ENCODE measurements at regions not wholly inside any gene's neighbourhood (a gene's known extent, or its start where the extent isn't known, plus 50 kb on each side); places are given as distances from the start of the nearest gene placed in this dataset.

DNA sequence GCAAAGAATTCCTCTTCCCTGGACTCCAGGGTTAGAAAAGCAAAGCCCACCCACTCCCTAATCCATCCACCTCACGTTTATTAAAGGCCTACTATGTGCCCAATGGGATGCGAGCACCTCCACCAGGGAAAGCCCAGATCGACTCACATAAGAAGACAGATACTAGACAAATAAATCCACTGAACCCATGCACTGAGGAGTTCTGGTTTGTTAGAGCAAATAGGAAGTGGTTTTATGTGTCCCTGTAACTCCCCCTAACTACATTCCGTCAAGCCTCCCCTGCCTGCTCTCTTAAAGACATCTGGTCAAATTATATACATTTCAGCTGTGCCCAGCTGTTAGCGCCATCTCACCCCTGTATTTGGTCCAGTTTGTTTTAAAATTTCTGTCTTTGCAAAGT, 218.5 kb upstream of the RPL38 start:
- H3K4me3 Mint-ChIP-seq = peak overlapping the region; percentile 20
- H3K27ac Mint-ChIP-seq = no peak overlapping the region
- H3K4me1 Mint-ChIP-seq (ENCODE audit: low read depth) = peaks cover 10% of the 10 kb centered on the region
- H3K9me3 Mint-ChIP-seq (ENCODE audit: low read depth) = no peaks in the 10 kb centered on the region
- peaks cover 3% of the 10 kb centered on the region for H3K27me3 Mint-ChIP-seq
- no peaks in the 10 kb centered on the region for H3K36me3 Mint-ChIP-seq

DNA sequence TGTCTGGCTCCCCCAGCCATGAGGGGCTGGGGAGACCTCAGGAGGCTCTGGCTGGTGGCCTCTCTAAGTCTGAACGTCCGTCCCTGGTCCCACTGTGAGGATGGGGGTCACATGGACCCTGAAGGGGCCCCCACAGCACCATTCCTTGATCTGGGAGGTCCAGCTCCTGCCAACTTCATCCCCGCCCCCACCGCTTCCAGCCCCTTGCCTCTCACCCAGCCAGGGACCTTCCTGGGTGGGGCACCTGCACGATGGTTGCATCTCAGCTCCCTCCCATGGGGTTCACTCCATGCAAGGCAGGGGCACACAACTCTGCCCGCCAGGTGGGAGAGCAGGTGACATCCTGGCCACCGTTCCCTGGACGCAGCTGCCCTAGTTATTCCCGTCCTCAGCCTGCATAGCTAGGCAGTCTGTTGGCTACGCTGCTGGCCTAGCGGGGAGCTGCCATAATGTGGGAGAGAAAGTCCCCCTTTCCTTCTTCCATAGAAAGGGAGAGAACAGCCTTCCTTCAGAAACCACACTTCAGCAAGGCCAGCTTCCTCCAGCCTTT, 217.9 kb upstream of the RPL38 start:
- Mint-ChIP-seq H3K36me3 (no peaks in the 10 kb centered on the region), H3K4me3 (no peak overlapping the region), H3K27ac (no peak overlapping the region), H3K27me3 (peaks cover 3% of the 10 kb centered on the region), H3K4me1 (ENCODE audit: low read depth) (peaks cover 10% of the 10 kb centered on the region), H3K9me3 (ENCODE audit: low read depth) (no peaks in the 10 kb centered on the region)

DNA sequence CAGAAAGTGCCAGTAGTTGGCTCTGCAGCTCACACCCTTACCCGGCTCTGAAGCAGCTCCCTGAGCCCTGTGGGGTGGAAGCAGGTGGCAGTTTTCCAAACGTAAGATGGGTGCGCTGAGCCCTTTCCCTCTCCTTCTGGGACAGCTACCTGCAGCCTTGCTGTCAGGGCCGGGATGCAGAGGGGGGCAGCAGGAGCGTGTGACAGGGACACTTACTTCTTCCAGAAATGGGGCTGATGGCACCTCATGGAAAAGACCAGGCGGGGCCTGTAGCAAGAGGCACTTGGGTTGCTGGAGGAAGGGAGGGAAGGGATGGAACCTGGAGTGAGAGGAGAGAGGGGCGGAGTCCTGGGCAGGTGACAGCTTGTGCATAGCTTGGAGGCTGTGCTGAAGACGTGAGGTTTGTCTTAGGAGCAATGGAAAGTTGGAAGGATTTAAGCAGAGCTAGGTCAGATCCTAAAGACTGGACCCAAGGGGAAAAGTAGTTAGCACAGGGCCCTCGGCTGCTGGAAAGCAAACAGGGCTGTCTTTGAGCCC, 216.8 kb upstream of the RPL38 start:
- Mint-ChIP-seq H3K4me3 (no peak overlapping the region), H3K27ac (no peak overlapping the region), H3K36me3 (no peaks in the 10 kb centered on the region), H3K9me3 (ENCODE audit: low read depth) (no peaks in the 10 kb centered on the region), H3K4me1 (ENCODE audit: low read depth) (peaks cover 10% of the 10 kb centered on the region), H3K27me3 (no peaks in the 10 kb centered on the region)

DNA sequence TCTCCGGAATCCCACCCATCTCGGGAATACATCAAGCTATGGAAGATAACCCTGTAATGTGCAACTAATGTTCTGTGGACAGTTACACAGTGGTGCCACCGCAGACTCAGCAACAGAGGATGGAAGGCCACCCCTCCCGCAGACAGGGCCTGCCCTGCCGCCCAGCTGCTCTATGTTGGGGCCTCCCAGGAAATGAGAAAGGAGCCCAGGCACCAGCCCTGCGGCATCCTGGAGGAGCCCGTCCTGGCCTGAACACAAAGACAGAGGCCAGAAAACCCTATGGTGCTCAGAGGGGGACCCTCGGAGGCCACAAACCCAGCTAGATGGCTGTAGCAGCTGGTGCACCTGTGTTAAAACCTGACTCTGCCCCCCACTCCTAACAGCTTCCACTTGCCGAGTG, 216.1 kb upstream of the RPL38 start:
- Mint-ChIP-seq H3K27ac (no peak overlapping the region), H3K27me3 (no peaks in the 10 kb centered on the region), H3K4me3 (no peak overlapping the region), H3K36me3 (no peaks in the 10 kb centered on the region), H3K4me1 (ENCODE audit: low read depth) (peaks cover 10% of the 10 kb centered on the region), H3K9me3 (ENCODE audit: low read depth) (no peaks in the 10 kb centered on the region)

DNA sequence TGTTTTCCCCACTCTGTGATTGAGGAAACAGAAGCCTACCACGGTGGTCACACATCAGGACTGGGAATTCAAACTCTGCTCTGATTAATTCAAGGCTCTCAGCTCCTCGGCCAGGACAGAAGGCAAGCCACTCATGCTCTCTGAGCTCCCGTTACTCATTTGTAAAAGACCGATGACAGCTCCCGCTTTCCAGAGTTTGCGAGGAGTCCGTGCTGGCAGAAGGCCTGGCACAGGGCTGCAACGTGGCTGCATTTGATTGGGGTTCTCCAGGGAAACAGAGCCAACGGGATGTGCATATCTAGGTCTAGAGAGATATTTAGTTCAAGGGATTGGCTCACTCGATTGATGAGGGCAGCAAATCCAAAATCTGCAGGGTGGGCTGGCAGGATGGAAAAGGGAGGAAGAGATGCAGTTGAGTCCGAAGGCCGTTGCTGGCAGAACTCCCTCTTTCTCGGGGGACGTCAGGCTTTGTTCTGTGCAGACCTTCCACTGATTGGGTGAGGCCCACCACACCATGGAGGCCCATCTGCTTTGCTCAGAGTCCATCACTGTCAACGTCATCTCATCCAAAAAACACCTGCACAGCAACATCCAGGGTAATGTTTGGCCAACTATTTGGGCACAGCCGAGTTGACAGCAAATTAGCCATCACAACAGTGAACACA, 215.5 kb upstream of the RPL38 start:
- Mint-ChIP-seq H3K27ac (no peak overlapping the region), H3K27me3 (peaks cover 4% of the 10 kb centered on the region), H3K4me1 (ENCODE audit: low read depth) (peaks cover 8% of the 10 kb centered on the region), H3K36me3 (no peaks in the 10 kb centered on the region), H3K9me3 (ENCODE audit: low read depth) (no peaks in the 10 kb centered on the region), H3K4me3 (no peak overlapping the region)

DNA sequence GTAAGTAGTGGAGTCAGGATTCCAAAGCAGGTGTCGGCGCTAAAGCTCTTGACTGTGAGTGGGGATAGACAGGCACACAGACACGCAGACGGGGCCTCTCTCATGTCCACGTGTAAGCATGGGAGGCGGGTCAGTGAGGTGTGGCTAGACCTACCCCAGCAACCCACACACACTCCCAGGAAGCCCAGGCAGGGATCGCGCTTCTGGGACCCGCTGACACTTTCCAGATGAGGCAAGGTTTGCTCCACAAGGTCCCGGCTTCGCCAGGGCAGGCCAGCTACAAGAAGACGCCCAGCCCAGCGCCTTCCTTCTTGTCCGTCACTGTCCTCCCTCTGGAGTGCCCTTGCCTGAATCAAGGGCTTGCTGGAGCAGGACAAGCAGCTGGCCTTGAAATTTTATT, 213.8 kb upstream of the RPL38 start:
- H3K27ac Mint-ChIP-seq = no peak overlapping the region
- H3K4me1 Mint-ChIP-seq (ENCODE audit: low read depth) = peaks cover 5% of the 10 kb centered on the region
- no peaks in the 10 kb centered on the region for H3K9me3 Mint-ChIP-seq (ENCODE audit: low read depth)
- peaks cover 4% of the 10 kb centered on the region for H3K27me3 Mint-ChIP-seq
- no peaks in the 10 kb centered on the region for H3K36me3 Mint-ChIP-seq
- no peak overlapping the region for H3K4me3 Mint-ChIP-seq

DNA sequence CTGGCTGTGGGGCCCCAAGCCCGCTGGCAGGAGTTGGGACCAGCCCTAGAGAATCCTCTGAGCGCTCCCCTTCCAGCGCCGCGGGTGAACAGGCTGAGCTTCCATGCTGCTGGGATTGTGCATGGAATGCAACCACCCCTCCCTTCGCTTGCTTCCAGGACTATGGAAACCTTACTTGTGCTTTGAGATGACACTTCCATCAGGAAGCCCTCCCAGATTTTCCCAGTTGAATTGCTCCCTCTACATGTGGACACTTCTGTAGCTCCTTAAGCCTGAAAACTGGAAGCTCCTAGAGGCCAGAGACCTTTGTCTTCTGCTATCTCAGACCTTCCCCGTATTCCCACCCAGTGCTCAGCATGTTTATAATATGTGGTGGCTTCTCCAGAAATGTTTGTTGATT, 213.2 kb upstream of the RPL38 start:
- Mint-ChIP-seq H3K36me3 (no peaks in the 10 kb centered on the region), H3K27ac (no peak overlapping the region), H3K27me3 (peaks cover 4% of the 10 kb centered on the region), H3K4me3 (no peak overlapping the region), H3K4me1 (ENCODE audit: low read depth) (no peaks in the 10 kb centered on the region), H3K9me3 (ENCODE audit: low read depth) (no peaks in the 10 kb centered on the region)

DNA sequence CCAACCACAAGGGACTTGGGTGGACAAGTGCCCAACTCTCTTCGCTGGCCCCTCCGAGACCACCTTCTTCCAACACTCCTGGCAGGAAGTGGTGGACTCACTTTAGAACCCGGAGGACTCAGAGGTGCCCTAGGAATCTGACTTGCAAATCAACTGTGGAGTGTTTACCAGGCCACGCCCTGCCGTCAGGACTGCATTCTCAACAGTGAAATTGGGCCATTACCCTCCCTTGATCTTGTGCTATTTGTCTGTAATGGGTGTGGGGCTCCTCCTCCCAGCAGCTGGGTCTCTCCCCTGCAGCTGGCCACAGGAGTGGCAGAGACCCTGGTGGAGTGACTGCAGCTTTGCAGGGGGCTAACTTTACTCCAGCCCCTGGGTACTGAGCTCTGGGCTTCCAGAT, 212.2 kb upstream of the RPL38 start:
- Mint-ChIP-seq H3K27me3 (peaks cover 4% of the 10 kb centered on the region), H3K27ac (no peak overlapping the region), H3K4me1 (ENCODE audit: low read depth) (no peaks in the 10 kb centered on the region), H3K4me3 (no peak overlapping the region), H3K36me3 (no peaks in the 10 kb centered on the region), H3K9me3 (ENCODE audit: low read depth) (no peaks in the 10 kb centered on the region)

DNA sequence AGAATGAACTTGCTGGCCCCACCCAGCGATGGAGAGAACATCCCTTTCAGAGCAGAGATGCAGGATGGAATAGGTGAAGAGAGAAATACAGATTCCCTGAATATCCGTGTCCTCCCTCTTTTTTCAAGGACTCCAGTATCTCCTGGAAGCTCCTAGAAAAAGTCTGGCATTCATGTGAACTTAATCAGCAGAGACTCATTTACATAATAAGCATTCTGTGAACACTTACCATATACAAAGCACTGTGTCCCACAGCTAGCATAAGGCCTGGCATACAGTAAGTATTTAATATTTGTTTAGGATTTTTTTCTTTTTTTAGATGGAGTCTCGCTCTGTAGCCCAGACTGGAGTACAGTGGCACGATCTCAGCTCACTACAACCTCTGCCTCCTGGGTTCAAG, 208.5 kb upstream of the RPL38 start:
- Mint-ChIP-seq H3K9me3 (ENCODE audit: low read depth) (no peaks in the 10 kb centered on the region), H3K4me1 (ENCODE audit: low read depth) (no peaks in the 10 kb centered on the region), H3K36me3 (no peaks in the 10 kb centered on the region), H3K27ac (no peak overlapping the region), H3K27me3 (peaks cover 10% of the 10 kb centered on the region), H3K4me3 (no peak overlapping the region)

DNA sequence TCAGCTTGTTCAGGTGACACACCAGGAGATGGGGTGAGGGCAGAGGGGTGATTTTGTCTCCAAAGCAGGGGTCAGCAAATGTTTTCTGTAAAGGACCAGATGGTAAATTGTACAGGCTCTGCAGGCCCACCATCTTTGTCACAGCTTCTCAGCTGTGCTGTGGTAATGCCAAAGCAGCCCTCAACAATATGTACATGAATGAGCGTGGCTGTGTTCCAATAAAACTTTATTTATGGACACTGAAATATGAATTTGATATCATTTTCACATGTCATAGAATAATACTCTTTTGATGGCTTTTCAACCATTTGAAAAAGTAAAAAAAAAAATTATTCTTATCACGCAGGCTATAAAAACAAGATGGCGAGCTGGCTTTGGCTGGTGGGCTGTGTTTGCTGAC, 206.4 kb upstream of the RPL38 start:
- no peak overlapping the region for H3K4me3 Mint-ChIP-seq
- H3K27ac Mint-ChIP-seq = no peak overlapping the region
- no peaks in the 10 kb centered on the region for H3K4me1 Mint-ChIP-seq (ENCODE audit: low read depth)
- no peaks in the 10 kb centered on the region for H3K36me3 Mint-ChIP-seq
- H3K9me3 Mint-ChIP-seq (ENCODE audit: low read depth) = no peaks in the 10 kb centered on the region
- H3K27me3 Mint-ChIP-seq = peaks cover 10% of the 10 kb centered on the region

DNA sequence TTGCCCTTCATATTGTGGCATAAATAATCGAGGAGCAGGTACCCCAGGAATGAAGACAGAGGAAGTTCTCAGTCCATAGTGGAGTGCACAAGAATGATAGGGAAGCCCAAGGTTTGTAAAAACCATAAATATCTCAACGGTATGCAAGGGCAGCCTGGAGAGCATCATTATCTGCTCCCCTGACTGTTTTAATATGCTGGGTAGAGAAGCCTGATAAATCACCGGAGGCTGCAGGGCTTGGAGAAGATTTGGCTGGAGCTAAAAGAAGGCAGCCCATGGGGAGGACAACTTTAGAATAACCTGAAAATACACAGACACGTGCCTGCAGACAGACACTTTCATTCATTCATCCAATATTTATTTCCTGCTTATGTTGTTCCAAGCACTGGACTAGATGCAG, 205.2 kb upstream of the RPL38 start:
- no peaks in the 10 kb centered on the region for H3K4me1 Mint-ChIP-seq (ENCODE audit: low read depth)
- no peak overlapping the region for H3K27ac Mint-ChIP-seq
- H3K36me3 Mint-ChIP-seq = no peaks in the 10 kb centered on the region
- no peak overlapping the region for H3K4me3 Mint-ChIP-seq
- no peaks in the 10 kb centered on the region for H3K9me3 Mint-ChIP-seq (ENCODE audit: low read depth)
- peaks cover 6% of the 10 kb centered on the region for H3K27me3 Mint-ChIP-seq

DNA sequence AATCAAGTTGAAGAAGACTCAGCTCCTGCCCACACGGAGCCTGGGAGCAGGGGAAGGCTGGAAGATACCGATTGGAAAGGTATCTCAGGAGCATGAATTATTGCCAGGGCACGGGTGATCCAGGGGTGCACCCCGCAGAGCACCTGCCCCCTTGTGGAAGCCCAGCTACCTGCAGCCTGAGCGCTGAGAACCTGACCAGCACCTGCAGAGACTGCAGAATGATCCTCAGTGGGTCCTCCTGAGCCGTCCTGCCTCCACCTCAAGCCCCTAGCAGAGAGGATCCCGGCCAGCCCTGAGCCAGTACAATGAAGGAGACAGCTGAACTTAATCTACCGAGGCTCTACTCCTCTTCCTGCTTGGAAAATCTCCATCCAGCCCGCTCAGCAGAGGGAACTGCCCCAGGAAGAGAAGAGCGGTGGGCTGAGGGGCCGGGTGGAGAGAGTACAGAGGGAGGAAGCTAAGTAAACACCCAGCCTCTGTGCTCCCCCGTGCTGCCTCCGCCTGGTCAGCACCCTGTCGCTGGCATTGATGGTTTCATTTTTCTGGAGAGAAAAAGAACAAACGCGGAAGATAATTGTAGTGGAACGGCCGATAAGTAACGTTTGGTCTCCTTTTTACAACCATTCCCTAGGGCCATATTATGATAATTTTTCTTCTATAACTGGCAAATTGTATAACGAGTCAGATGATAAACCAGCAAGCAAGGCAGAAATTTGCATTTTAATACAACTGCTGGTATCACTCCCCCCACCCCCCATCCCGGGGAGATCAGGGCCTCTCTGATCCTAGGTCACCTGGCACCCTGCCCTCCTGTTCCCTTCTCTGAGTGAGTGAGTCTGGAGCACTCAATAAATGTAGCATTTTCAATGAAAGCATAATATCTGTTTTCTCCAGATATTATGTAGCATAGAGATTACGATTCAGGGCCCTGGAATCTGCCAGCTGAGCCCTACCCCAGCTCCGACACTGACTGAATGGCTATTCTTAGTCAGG, 204.5 kb upstream of the RPL38 start:
- H3K27ac Mint-ChIP-seq = no peak overlapping the region
- no peak overlapping the region for H3K4me3 Mint-ChIP-seq
- peaks cover 10% of the 10 kb centered on the region for H3K27me3 Mint-ChIP-seq
- no peaks in the 10 kb centered on the region for H3K9me3 Mint-ChIP-seq (ENCODE audit: low read depth)
- no peaks in the 10 kb centered on the region for H3K36me3 Mint-ChIP-seq
- no peaks in the 10 kb centered on the region for H3K4me1 Mint-ChIP-seq (ENCODE audit: low read depth)

DNA sequence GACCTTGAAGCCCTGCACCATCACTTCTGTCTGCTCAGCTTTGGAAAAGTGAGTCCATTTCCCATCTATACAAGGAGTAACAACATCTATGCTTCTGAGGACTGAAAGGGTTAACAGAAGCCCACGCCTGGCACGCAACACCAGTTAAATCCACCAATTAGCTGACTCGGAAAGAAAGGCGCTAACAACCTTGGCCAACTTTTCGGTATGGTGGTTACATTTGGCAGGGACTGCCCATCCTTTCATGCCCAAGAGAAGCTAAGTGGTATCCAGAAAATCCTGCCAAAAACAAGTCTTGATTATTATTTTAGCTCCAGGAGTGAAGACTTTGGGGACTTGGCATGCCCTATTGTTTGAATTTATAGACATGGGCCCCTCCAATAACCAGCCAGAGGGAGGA, 202.3 kb upstream of the RPL38 start:
- Mint-ChIP-seq H3K4me1 (ENCODE audit: low read depth) (no peaks in the 10 kb centered on the region), H3K36me3 (no peaks in the 10 kb centered on the region), H3K4me3 (no peak overlapping the region), H3K27me3 (peaks cover 13% of the 10 kb centered on the region), H3K27ac (no peak overlapping the region), H3K9me3 (ENCODE audit: low read depth) (no peaks in the 10 kb centered on the region)

DNA sequence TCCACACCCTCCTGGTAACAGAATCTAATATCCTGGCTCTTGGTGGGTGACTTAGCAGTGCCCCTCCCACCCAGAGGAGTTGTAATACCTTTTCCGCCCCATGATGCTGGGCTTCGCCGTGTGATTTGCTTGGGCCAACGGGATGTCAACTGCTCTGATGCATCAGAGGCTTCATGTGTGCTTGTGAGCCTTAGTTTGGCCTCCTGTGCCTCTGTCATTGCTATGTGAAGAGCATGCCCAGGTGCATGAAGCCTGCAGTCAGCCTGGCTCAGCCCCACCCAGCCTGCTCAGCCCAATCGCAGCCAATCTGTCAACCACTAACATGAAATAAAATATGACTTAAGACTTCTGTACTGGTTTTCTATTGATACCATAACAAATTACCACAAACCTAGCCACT, 201.2 kb upstream of the RPL38 start:
- H3K27me3 Mint-ChIP-seq = peaks cover 13% of the 10 kb centered on the region
- no peak overlapping the region for H3K4me3 Mint-ChIP-seq
- H3K36me3 Mint-ChIP-seq = no peaks in the 10 kb centered on the region
- no peaks in the 10 kb centered on the region for H3K9me3 Mint-ChIP-seq (ENCODE audit: low read depth)
- H3K4me1 Mint-ChIP-seq (ENCODE audit: low read depth) = no peaks in the 10 kb centered on the region
- H3K27ac Mint-ChIP-seq = no peak overlapping the region

DNA sequence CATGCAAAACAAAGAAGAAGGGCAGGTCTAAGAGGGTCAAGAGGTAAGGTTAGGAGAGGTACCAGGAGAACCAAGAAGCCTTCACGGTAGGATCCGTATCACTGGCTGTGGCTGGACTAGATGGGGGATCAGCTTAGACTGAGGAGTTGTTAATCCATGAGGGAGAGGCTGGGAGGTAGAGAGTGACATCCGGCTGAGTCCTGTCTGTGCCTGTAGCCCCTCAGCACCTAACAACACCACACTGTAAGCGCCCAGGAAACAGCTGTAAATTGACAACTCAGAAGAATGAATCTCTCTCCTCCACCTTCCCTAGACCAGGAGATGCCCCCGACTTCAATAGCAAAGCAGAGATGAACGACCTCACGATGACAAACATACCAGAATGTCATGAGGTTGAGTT, 199.4 kb upstream of the RPL38 start:
- Mint-ChIP-seq H3K4me1 (ENCODE audit: low read depth) (peaks cover 4% of the 10 kb centered on the region), H3K36me3 (no peaks in the 10 kb centered on the region), H3K4me3 (no peak overlapping the region), H3K27ac (peak overlapping the region; percentile 24), H3K27me3 (peaks cover 11% of the 10 kb centered on the region), H3K9me3 (ENCODE audit: low read depth) (no peaks in the 10 kb centered on the region)
